ENCODE measurements at regions not wholly inside any gene's neighbourhood (a gene's known extent, or its start where the extent isn't known, plus 50 kb on each side); places are given as distances from the start of the nearest gene placed in this dataset.
A peak's percentile ranks its signal among the peaks of the same experiment; 100 is the strongest.
"Not testable (repeated sequence)": the region's sequence is repeated elsewhere in the genome, so short reads cannot be mapped to it uniquely, and the experiment has no call there.

GRCh38 chr7:145252031-145252430 is 416.2 kb upstream of the TPK1 start:
- DNase-seq = no peak

DNA sequence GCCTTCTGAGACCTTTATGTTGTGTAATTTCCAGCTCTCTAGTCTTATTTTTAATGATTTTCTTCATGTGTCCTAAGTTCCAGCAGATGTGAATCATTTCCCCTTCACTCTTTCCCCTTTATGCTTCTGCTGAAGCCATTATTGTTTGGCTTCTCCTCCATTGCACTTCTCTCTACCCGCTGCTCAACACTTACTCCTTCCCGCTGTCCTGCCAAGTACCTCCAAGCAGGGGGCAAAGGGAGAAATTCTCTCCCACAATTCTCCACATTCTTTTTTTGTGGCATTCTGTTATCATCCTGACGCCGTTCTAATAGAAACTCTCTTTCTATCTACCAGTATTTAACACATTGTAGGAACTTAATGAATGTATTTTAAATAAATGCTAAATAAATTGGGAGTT is 388.9 kb upstream of the TPK1 start:
- no peak for DNase-seq

DNA sequence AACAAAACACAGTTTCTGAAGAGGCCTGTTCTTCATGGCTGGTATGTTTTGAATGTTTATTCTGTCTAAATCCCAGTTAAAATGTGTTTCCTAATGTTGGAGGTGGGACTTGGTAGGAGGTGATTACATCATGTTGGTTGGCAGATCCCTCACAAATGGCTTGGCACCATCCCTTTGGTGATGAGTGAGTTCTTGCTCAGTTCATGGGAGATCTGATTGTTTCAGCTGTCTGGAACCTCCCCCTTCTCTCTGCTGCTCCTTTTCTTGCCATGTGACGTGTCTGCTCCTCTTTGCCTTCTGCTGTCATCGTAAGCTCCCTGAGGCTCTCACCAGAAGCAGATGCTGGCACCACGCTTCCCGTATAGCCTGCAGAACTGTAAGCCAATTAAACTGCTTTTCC is 383.6 kb upstream of the TPK1 start:
- no peak for DNase-seq

DNA sequence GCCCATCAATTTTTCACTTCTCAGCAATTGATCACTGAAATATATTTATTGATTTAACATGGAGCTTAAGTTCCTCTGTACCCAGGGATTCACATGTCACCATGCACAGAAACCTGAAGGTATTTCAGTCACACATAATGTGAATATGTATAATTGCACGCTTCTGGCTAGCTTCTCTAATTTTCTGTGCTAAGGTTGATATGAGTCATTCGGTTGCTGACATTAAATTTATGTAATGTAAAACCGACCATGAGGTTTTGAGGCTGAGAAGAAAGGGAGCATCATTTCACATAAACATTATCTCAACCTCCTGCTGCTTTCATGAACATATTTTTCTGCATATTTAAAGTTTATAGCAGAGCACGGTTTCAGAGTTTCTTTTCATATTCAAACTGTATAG is 381.0 kb upstream of the TPK1 start:
- DNase-seq = no peak

- DNase-seq = no peak
Observed at GRCh38 chr7:145212050-145212449, 376.2 kb upstream of the TPK1 start.

DNA sequence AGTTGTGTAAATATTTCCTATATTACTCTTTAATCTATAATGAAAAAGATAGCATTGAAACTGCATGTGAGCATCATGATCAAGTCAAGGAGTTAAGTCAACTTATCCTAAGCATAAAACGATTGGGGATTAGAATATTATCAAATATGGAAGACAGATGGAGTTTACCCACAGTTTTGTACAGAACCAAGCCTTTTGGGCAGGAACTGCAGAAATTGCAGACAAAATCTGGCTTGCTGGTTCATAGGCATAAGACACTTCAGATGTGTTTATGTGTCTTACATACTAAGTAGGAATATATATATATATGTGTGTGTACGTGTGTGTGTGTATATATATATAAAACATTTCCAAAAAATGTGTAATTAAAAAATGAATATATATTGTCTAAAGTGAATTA is 375.4 kb upstream of the TPK1 start:
- no peak for DNase-seq

DNA sequence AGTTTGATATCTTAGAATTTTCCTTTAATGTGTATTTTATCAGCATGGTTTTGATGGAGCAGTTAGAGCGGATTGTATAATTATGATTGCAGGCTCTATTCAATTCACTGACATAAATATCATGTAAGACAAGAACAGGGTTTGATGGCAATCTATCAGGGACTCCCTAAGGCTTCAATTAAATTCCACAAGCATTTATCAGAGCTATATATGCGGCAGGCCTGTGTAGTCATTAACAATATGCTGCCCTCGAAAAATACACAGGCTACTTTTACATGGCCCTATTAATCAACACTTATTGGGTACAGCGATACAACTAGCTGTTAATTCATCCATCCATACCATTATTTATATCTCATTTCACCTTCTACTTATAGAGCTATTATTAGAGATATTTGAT is 358.1 kb upstream of the TPK1 start:
- no peak for DNase-seq

DNA sequence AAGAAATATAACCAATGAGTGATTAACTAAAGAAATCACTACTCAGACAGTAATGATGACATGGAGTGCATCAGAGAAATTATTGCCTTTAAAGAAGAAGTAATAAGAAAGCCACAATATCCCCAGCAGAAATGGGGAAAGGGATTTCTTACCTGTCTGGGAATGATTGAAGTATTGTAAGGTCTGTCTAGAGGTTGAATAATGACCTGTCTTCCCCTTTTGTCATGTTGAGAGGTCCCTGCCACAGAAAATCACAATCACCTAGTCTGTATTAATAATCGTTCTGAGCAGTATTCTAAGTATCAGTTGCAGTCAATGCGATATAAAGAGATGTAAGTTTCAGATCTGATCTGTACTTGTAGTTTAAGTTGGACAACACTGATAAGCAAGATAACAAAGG is 349.1 kb upstream of the TPK1 start:
- no peak for DNase-seq

DNA sequence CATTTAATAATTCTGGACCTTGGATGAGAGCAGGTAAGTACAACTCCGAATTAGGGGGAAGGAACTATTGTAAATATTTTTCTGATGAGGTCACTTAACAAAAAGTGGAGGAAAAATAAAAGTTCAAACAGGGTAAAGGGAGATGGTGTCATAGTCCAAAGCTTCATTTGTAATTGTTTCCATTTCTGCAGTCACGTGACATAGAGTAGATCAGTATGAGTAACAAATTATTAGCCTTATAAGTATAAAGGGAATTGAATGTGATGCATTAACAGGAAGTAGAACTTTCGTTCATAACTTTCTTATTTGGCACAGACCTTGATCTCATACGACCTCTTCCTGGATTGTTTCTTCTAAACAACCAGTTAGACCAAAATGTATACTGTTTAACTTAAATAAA is 347.2 kb upstream of the TPK1 start:
- DNase-seq = no peak

DNA sequence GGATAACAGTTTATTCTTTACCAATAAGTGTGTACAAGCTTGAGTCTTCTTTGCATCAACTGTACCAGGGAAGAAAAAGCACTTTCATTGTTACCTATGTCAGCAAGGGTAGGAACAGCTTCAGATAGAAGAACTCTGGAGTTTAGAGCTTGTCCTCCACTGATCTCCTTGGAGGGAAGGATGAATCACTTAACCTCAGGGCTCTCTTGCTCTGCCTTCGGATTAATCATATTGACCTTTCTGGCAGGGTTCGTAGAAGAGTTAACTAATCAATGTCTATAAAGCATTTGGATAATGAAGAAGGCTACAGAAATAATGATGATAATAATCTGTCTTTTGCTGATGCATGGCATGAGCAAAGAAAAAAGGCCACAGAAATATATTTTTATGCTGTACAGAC is 339.5 kb upstream of the TPK1 start:
- DNase-seq = no peak

- no peak for DNase-seq
Observed at GRCh38 chr7:145169908-145170307, 334.1 kb upstream of the TPK1 start.

- no peak for DNase-seq
Observed at GRCh38 chr7:145168879-145169278, 333.0 kb upstream of the TPK1 start.

DNA sequence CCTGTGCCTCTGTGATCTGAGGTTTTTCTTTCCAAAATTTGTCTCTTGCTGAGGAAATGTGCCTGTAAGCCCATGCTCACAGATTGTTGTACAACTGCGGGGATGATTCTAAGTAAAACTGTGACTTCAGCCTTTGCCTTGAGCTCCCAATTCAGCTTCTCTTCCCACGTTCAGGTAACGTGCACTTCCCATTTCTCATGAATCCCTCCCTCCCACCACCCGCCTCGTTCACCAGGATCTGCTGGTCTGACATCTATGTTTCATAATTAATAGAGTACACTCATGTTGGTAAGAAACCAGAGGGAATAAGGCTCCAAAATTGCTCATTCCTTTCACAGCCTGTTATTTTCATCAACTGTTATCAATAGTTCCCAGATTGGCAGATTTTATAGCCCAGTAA is 332.6 kb upstream of the TPK1 start:
- no peak for DNase-seq

DNA sequence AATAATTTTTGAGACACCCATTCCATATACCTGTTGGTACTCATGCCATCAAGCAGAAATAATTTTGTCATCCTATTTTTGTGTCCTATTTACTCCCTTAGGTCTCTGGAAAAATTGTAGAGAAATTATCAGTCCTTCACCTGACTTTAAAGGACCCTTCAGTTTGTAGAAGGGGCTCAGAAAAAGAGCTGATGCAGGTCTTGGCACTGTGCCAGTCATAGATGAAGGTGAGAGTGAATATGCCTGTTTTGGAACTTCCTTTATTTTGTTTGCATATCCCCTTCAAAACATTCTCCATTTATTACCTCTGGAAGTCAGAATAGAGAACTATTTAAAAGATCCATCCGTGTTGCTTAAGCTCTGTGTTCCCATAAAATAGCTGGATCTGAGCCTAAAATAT is 321.0 kb upstream of the TPK1 start:
- DNase-seq = peak; percentile 42

GRCh38 chr7:145152589-145152988 is 316.7 kb upstream of the TPK1 start:
- DNase-seq = no peak

DNA sequence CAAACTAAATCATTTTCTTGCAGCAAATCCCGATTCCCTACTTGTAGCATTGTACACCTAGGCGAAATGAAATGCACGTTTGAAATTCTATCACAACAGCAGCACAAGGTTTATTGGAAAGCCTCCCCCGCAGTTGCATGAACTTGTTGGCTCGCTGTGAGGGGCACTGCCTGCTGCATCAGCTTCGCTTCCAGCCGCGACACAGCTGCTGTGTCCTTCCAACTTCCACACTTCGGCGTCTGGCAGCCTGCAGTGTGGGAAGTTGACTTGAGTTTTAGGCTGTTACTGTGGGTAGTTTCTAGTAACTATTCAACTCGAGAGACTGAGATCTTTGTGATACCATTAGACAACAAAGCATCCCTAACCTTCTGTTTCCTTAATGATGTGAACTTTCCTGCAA is 315.8 kb upstream of the TPK1 start:
- DNase-seq = no peak

DNA sequence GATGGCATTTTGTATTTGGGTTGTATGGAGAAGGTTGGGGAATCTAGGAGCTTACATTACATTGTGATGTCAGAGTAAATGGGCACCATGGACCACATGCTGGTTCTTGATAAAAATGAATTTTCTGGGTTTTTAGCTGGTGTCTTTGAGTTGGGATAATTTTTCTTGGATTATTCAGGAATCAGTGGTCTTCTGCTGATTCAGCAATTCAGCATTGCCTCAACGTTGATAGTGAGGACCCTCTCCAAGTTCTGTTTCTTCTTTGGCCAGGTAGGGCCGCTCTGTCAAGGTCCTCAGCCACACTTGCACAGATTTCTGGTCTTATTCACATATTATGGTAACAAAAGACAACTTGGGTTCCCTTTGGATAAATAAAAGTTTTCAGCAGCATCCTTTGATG is 312.0 kb upstream of the TPK1 start:
- DNase-seq = no peak

DNA sequence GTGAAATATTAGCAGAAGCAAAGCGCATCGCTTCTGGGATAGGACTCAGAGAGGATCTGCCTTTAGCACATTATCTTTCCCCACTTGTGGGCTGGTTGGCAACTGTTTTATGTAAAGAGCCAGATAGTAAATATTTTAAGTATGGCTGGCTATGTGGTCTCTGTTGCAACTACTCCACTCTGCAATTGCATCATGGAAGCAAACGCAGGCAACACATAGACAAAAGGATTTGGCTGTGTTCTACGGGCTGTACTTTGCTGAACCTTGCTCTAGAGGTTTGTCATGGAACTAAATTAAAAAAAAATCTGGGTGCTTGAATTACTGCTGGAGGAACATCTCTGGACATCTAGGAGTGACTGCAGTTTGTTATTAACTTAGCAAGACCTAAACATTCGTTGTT is 307.8 kb upstream of the TPK1 start:
- no peak for DNase-seq

DNA sequence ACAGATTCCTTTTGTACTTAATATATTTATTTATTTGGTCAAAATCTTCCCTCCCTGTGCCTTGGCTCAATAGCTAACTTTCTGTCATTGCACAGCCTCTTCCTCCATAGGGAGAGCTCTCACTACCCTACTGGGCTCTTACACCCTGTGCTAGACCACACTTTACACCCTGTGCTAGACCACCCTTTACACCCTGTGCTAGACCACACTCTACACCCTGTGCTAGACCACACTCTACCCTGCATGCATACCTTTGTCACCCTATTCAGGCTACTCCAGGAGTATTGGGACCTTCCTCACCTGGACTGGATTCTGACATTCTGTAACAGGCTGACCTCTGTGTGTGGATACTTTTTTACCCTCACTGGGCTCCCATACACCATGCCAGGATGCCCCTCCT is 298.5 kb upstream of the TPK1 start:
- no peak for DNase-seq

DNA sequence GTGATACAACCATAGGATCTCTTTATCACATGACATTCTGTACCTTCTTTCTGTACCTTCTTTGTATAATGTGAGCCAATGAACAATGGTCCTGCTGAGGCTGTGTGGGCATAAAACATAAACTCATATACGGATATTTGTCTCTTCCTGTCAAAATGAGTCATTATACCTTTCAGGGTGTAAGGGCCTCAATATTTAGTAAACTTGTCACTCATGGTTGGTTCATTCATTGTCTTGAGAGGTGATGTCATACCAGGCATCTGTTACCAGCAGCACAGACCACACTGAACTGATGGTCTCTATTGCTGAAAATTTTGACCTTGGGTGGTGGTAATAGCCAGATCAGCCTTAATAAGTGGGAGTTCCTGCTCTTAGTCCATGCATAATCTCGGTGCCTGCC is 287.6 kb upstream of the TPK1 start:
- DNase-seq = no peak

DNA sequence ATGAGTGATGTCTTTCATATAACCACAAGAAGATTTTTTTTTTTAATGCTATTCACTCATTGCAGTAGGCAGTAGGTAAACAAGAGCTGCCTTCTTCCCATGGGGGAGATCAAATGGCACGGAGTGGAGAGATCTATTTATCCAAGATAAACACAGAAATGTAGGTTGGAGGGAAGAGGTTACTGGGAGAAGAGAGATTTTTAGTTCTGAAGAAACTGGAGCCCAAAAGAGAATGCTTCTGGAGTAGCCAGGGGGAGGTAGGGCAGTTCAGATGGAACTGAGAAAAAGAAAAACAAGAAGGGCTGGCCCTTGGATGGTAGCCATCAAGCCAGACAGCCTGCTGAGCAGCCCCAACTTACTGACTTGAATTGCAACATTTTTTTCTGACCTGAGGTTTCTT is 270.1 kb upstream of the TPK1 start:
- DNase-seq = no peak

GRCh38 chr7:145105561-145105960 is 269.7 kb upstream of the TPK1 start:
- no peak for DNase-seq

DNA sequence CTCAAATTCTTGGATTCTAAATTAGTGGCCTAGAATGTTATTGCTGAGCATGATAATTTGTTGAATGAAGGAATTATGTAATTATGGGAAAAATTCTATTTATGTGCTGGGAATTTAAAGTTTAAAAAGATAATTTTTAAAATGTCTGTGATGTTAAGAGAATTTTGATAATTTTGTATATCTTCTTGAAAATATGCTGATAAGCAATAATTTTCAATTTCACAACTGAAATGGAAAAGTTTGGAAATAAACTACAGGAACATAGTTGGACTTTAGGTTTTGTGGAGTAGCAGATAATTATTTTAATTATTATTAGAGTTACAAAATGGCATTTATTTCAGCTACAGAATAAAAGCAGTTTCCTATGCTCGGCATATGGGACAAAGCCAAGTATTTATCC is 268.5 kb upstream of the TPK1 start:
- DNase-seq = no peak

DNA sequence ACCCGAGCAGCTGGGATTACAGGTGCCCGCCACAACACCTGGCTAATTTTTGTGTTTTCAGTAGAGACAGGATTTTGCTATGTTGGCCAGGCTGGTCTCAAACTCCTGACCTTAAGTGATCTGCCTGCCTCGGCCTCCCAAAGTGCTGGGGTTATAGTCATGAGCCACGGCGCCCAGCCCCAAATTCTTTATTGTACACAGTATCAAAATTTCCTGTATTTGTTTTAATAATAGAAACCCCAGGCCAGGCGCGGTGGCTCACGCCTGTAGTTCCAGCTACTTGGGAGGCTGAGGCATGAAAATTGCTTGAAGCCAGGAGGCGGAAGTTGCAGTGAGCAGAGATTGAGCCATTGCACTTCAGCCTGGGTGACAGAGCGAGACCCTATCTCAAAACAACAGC is 266.3 kb upstream of the TPK1 start:
- DNase-seq = not testable (repeated sequence)

GRCh38 chr7:145092766-145093165 is 256.9 kb upstream of the TPK1 start:
- DNase-seq = no peak

DNA sequence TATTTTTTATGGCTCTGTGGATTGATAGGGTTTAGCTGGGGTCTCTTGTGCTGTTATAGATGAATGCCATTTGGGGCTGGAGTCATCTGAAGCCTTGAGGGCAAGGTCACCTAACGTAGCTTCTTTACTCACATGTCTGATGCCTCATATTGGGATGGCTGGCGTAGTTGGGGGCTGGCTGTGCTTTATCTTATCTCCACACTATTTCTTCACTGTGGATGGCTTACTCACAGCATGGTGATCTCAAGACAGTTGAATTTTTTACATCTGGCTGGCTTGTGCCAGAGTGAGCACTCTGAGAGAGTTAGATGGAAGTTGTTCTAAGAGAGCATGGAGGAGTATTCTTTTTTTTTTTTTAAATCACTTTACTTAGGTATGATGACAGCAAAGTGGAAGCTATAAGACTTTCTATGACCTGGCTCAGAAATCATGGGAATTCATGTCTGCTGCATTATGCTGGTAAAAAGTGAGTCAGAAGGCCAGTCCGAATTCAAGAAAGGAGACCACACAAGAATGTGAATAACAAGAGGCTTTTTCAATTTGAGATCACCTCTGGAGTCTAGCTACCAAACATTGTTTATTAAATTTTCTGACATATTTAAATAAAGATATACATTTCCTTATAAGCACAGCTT is 252.4 kb upstream of the TPK1 start:
- no peak for DNase-seq
